HG03565 (cell line): ENCODE measurements at regions not wholly inside any gene's neighbourhood (a gene's known extent, or its start where the extent isn't known, plus 50 kb on each side); places are given as distances from the start of the nearest gene placed in this dataset.
A peak's percentile ranks its signal among the peaks of the same experiment; 100 is the strongest.
"Not testable (repeated sequence)": the region's sequence is repeated elsewhere in the genome, so short reads cannot be mapped to it uniquely, and the experiment has no call there.

Experiments used
- ATAC-seq: cut with Tn5 transposase; IDR thresholded peaks from one replicate; pipeline ENCODE4 v1.9.1; 2021; ENCODE audit warnings: mild to moderate bottlenecking, moderate library complexity; ENCODE audit not compliant: unreplicated experiment

- no peak for ATAC-seq
Measured at GRCh38 chr14:53858345-53858684, 98.3 kb downstream of the BMP4 start.

- ATAC-seq: no peak
Measured at GRCh38 chr14:53857625-53858344, 98.8 kb downstream of the BMP4 start.

GRCh38 chr14:53855574-53855973 lies 101.1 kb downstream of the BMP4 start:
- no peak for ATAC-seq

GRCh38 chr14:53855127-53855526 lies 101.5 kb downstream of the BMP4 start:
- ATAC-seq: no peak

GRCh38 chr14:53851394-53852090 lies 105.1 kb downstream of the BMP4 start:
- no peak for ATAC-seq

GRCh38 chr14:53850714-53851296 lies 105.8 kb downstream of the BMP4 start:
- ATAC-seq: no peak

GRCh38 chr14:53849549-53849948 lies 107.1 kb downstream of the BMP4 start:
- no peak for ATAC-seq

GRCh38 chr14:53848854-53849253 lies 107.8 kb downstream of the BMP4 start:
- ATAC-seq: no peak

GRCh38 chr14:53847881-53848280 lies 108.7 kb downstream of the BMP4 start:
- no peak for ATAC-seq

GRCh38 chr14:53847057-53847456 lies 109.6 kb downstream of the BMP4 start:
- ATAC-seq: no peak

- ATAC-seq: no peak
Measured at GRCh38 chr14:53845813-53846693, 110.6 kb downstream of the BMP4 start.

GRCh38 chr14:53842938-53843337 lies 113.7 kb downstream of the BMP4 start:
- no peak for ATAC-seq

GRCh38 chr14:53841109-53842099 lies 115.2 kb downstream of the BMP4 start:
- no peak for ATAC-seq

- ATAC-seq: no peak
Measured at GRCh38 chr14:53840444-53840843, 116.2 kb downstream of the BMP4 start.

- no peak for ATAC-seq
Measured at GRCh38 chr14:53838374-53838773, 118.3 kb downstream of the BMP4 start.

GRCh38 chr14:53837656-53838055 lies 119.0 kb downstream of the BMP4 start:
- ATAC-seq: not testable (repeated sequence)

- ATAC-seq: no peak
Measured at GRCh38 chr14:53836551-53836950, 120.1 kb downstream of the BMP4 start.

- no peak for ATAC-seq
Measured at GRCh38 chr14:53828820-53829219, 127.8 kb downstream of the BMP4 start.

- ATAC-seq: peak; percentile 37
Measured at GRCh38 chr14:53824061-53824460, 132.6 kb downstream of the BMP4 start.

- no peak for ATAC-seq
Measured at GRCh38 chr14:53814392-53814791, 142.2 kb downstream of the BMP4 start.
